DND-41 (cell line): ENCODE measurements at regions not wholly inside any gene's neighbourhood (a gene's known extent, or its start where the extent isn't known, plus 50 kb on each side); places are given as distances from the start of the nearest gene placed in this dataset.

Experiments used
- EZH2 ChIP-seq: IDR thresholded peaks from 3 replicates; pipeline ENCODE4 v1.6.1; 2012; ENCODE audit warnings: borderline replicate concordance, low read depth, mild to moderate bottlenecking, moderate library complexity, low read length, inconsistent platforms; ENCODE audit not compliant: severe bottlenecking
- TF ChIP-seq, protein P1 (sequence below): IDR thresholded peaks from 2 replicates; pipeline ENCODE4 v1.5.1; 2012; ENCODE audit warnings: borderline replicate concordance, low read length, moderate library complexity, mild to moderate bottlenecking; ENCODE audit not compliant: poor library complexity, severe bottlenecking; ENCODE audit errors: extremely low read depth

GRCh38 chr5:123936548-123936947, 424.6 kb downstream of the CSNK1G3 start:
- TF ChIP-seq EZH2 = no peak
- TF ChIP-seq, protein P1, sequence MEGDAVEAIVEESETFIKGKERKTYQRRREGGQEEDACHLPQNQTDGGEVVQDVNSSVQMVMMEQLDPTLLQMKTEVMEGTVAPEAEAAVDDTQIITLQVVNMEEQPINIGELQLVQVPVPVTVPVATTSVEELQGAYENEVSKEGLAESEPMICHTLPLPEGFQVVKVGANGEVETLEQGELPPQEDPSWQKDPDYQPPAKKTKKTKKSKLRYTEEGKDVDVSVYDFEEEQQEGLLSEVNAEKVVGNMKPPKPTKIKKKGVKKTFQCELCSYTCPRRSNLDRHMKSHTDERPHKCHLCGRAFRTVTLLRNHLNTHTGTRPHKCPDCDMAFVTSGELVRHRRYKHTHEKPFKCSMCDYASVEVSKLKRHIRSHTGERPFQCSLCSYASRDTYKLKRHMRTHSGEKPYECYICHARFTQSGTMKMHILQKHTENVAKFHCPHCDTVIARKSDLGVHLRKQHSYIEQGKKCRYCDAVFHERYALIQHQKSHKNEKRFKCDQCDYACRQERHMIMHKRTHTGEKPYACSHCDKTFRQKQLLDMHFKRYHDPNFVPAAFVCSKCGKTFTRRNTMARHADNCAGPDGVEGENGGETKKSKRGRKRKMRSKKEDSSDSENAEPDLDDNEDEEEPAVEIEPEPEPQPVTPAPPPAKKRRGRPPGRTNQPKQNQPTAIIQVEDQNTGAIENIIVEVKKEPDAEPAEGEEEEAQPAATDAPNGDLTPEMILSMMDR = no peak
